Ishikawa (cell line): ENCODE measurements at regions not wholly inside any gene's neighbourhood (a gene's known extent, or its start where the extent isn't known, plus 50 kb on each side); places are given as distances from the start of the nearest gene placed in this dataset.

ENCODE experiments used
- MAX ChIP-seq: IDR thresholded peaks from 2 replicates; pipeline ENCODE4 v1.6.1; 2012
- REST ChIP-seq: IDR thresholded peaks from 2 replicates; pipeline ENCODE4 v1.6.1; 2012; ENCODE audit warnings: low read depth, mild to moderate bottlenecking

- TF ChIP-seq REST (no peak), MAX (no peak)
These were observed 152.6 kb upstream of the MEX3C start for GRCh38 chr18:51350081-51350480.
